Heart left ventricle (tissue), 13 donors: ENCODE measurements at regions not wholly inside any gene's neighbourhood (a gene's known extent, or its start where the extent isn't known, plus 50 kb on each side); places are given as distances from the start of the nearest gene placed in this dataset.

Experiments
- CTCF ChIP-seq, 12 donors: fragments of 200-600 bp; sonication (generic) in 4 of 12; IDR thresholded peaks; one replicate each; pipeline versions ENCODE4 v1.5.0 to v1.8.0; 2018 to 2022; ENCODE audit warnings: antibody characterized with exemption in 12 of 12, mild to moderate bottlenecking in 5 of 12
- POLR2A ChIP-seq, 2 donors: fragments of 450-650 bp; IDR thresholded peaks; one replicate each; pipeline ENCODE4 v1.6.1; 2017; ENCODE audit warnings: antibody characterized with exemption in 2 of 2, mild to moderate bottlenecking in 2 of 2, moderate library complexity in 2 of 2
- donor health status: ischemic (EF 13 %, LVEDD 7.1; RV severe dilation, severe dysfunction).
- donor health status: DM: no; HTN: yes; CAD: no.
- donor health status: DM: no; HTN: no; CAD: no.
- donor health status: ischemic (EF 25% LVEDD 6.9; RV normal size, moderate dysfunction).
- donor health status: ischemic (EF 25% LVEDD 5.7; RV mildly dilated, moderate dysfunction).
- donor health status: ischemic (EF 35%, LVEDD 5.7; RV mildly dilated, moderate dysfunction).
- donor health status: nonischemic (EF 11% LVEDD 7.7; RV severe dilation, severe dysfunction).
- donor health status: DM: yes; HTN: yes; CAD: no.
- donor health status: PGD.
- donor health status: ischemic (EF 29% LVEDD 5.4; RV normal size, mild dysfunction).
- donor health status: nonischemic (EF 23%, LVEDD 6.1; RV moderate dilation, normal function).

- TF ChIP-seq POLR2A (IDR thresholded peaks at IDR 0.05) (no peak), CTCF (IDR thresholded peaks at IDR 0.05) (no peak)
Observed at GRCh38 chr1:98398649-98399048, 262.9 kb upstream of the SNX7 start.
